CD8-positive, alpha-beta memory T cell (primary cell): ENCODE measurements at regions not wholly inside any gene's neighbourhood (a gene's known extent, or its start where the extent isn't known, plus 50 kb on each side); places are given as distances from the start of the nearest gene placed in this dataset.
A peak's percentile ranks its signal among the peaks of the same experiment; 100 is the strongest.

Experiments used
- CTCF ChIA-PET: fragments of 350-600 bp; sonication (Branson Sonifier 250); formaldehyde crosslinking; loops from one replicate; lab custom pipeline; 2021; ENCODE audit warnings: antibody characterized with exemption; lab: Charles Lee
- POLR2A ChIA-PET: fragments of 350-600 bp; sonication (Branson Sonifier 250); formaldehyde crosslinking; loops from one replicate; lab custom pipeline; 2021; ENCODE audit warnings: antibody characterized with exemption; lab: Charles Lee
- DNase-seq, 5 donors: peaks; one replicate each; pipeline versions ENCODE4 v3.0.0 to v3.0.0-alpha.2; 2020 to 2022; ENCODE audit warnings: mixed read lengths in 1 of 5
- H3K27ac ChIP-seq: one replicate; pipeline ENCODE4 v1.7.0; 2013; ENCODE audit warnings: low read depth, mild to moderate bottlenecking, low read length, moderate library complexity
- H3K27me3 ChIP-seq: 2 replicates; pipeline ENCODE4 v1.7.0; 2013; ENCODE audit warnings: low read length, mild to moderate bottlenecking; ENCODE audit not compliant: insufficient read depth, poor library complexity, severe bottlenecking
- H3K36me3 ChIP-seq: 2 replicates; pipeline ENCODE4 v1.7.0; 2013; ENCODE audit warnings: mild to moderate bottlenecking, low read length, moderate library complexity; ENCODE audit not compliant: insufficient read depth
- H3K4me1 ChIP-seq: 2 replicates; pipeline ENCODE4 v1.7.0; 2013; ENCODE audit warnings: mild to moderate bottlenecking, low read length, moderate library complexity; ENCODE audit not compliant: insufficient read depth
- H3K4me3 ChIP-seq: 2 replicates; pipeline ENCODE4 v1.7.0; 2013; ENCODE audit warnings: mild to moderate bottlenecking, low read length
- H3K9me3 ChIP-seq: 2 replicates; pipeline ENCODE4 v1.7.0; 2013; ENCODE audit warnings: mild to moderate bottlenecking, low read length
- H3K27ac Mint-ChIP-seq, 8 donors: one replicate each; pipeline ENCODE4 v1.8.0; 2020 to 2021; ENCODE audit warnings: mixed read lengths in 8 of 8, mild to moderate bottlenecking in 6 of 8, inconsistent platforms in 3 of 8, moderate library complexity in 3 of 8
- H3K27me3 Mint-ChIP-seq, 2 donors: one replicate each; pipeline ENCODE4 v1.8.0; 2020 to 2021; ENCODE audit warnings: mixed read lengths in 2 of 2, mild to moderate bottlenecking in 1 of 2, moderate library complexity in 1 of 2
- H3K36me3 Mint-ChIP-seq, 3 donors: one replicate each; pipeline ENCODE4 v1.8.0; 2020 to 2021; ENCODE audit warnings: mixed read lengths in 3 of 3, inconsistent platforms in 1 of 3, mild to moderate bottlenecking in 1 of 3
- H3K4me1 Mint-ChIP-seq, 3 donors: one replicate each; pipeline ENCODE4 v1.8.0; 2020 to 2021; ENCODE audit warnings: mixed read lengths in 3 of 3, inconsistent platforms in 1 of 3, mild to moderate bottlenecking in 1 of 3
- H3K4me3 Mint-ChIP-seq, 7 donors: one replicate each; pipeline ENCODE4 v1.8.0; 2020 to 2021; ENCODE audit warnings: mixed read lengths in 7 of 7, mild to moderate bottlenecking in 6 of 7, moderate library complexity in 4 of 7, inconsistent platforms in 2 of 7
- H3K9me3 Mint-ChIP-seq, 5 donors: one replicate each; pipeline ENCODE4 v1.8.0; 2020 to 2022; ENCODE audit warnings: mixed read lengths in 5 of 5, mild to moderate bottlenecking in 3 of 5, moderate library complexity in 2 of 5, inconsistent platforms in 1 of 5

- Histone ChIP-seq H3K9me3 (no peaks in the 10 kb centered on the region), H3K4me1 (peaks cover 10% of the 10 kb centered on the region), H3K36me3 (no peaks in the 10 kb centered on the region), H3K27ac (no peak overlapping the region), H3K4me3 (no peak overlapping the region), H3K27me3 (no peaks in the 10 kb centered on the region)
- Mint-ChIP-seq H3K4me3 (peak overlapping the region in 1 of 7 donors; percentile 14), H3K27ac (peak overlapping the region in 7 of 8 donors; percentile 18 to 91 (median 72)), H3K27me3 (peaks cover 0 to 2% of the 10 kb centered on the region in 2 donors), H3K36me3 (no peaks in the 10 kb centered on the region), H3K4me1 (peaks cover 16 to 35% (median 23%) of the 10 kb centered on the region in 3 donors), H3K9me3 (no peaks in the 10 kb centered on the region)
- no peak for DNase-seq
- POLR2A ChIA-PET = no interaction called here
- CTCF ChIA-PET = interaction anchor here (1.1 to 4.6 kb wide), 3 partner anchors 11 to 231 kb away, joined by 3 to 22 read pairs (median 3); no protein-coding TSS in a partner anchor
These were observed 232.7 kb downstream of the TRIB2 start for GRCh38 chr2:12949406-12949805.

GRCh38 chr2:12950174-12950573 lies 233.4 kb downstream of the TRIB2 start:
- Histone ChIP-seq H3K9me3 (no peaks in the 10 kb centered on the region), H3K27me3 (no peaks in the 10 kb centered on the region), H3K4me3 (no peak overlapping the region), H3K27ac (no peak overlapping the region), H3K36me3 (no peaks in the 10 kb centered on the region), H3K4me1 (peaks cover 10% of the 10 kb centered on the region)
- Mint-ChIP-seq H3K4me1 (peaks cover 16 to 35% (median 23%) of the 10 kb centered on the region in 3 donors), H3K36me3 (no peaks in the 10 kb centered on the region), H3K27ac (peak overlapping the region in 3 of 8 donors; percentile 7 to 55 (median 15)), H3K4me3 (no peak overlapping the region), H3K9me3 (no peaks in the 10 kb centered on the region), H3K27me3 (peaks cover 0 to 2% of the 10 kb centered on the region in 2 donors)
- CTCF ChIA-PET = interaction anchor here (1.4 to 4.6 kb wide), 2 partner anchors 19 to 232 kb away, joined by 3 to 22 read pairs; no protein-coding TSS in a partner anchor
- no peak for DNase-seq
- POLR2A ChIA-PET = no interaction called here

- H3K9me3 ChIP-seq = no peaks in the 10 kb centered on the region
- Mint-ChIP-seq H3K27ac (no peak overlapping the region), H3K4me1 (peaks cover 16 to 35% (median 23%) of the 10 kb centered on the region in 3 donors), H3K4me3 (no peak overlapping the region), H3K36me3 (no peaks in the 10 kb centered on the region), H3K9me3 (no peaks in the 10 kb centered on the region), H3K27me3 (peaks cover 0 to 2% of the 10 kb centered on the region in 2 donors)
- no peaks in the 10 kb centered on the region for H3K36me3 ChIP-seq
- no peaks in the 10 kb centered on the region for H3K27me3 ChIP-seq
- DNase-seq = no peak
- H3K4me3 ChIP-seq = no peak overlapping the region
- peaks cover 10% of the 10 kb centered on the region for H3K4me1 ChIP-seq
- ChIA-PET POLR2A (no interaction called here), CTCF (interaction anchor here (4.6 kb wide), 1 partner anchor 20 kb away, joined by 22 read pairs; no protein-coding TSS in a partner anchor)
- H3K27ac ChIP-seq = no peak overlapping the region
These were observed 234.4 kb downstream of the TRIB2 start for GRCh38 chr2:12950957-12951656.

- CTCF ChIA-PET = no interaction called here
- no peaks in the 10 kb centered on the region for H3K27me3 ChIP-seq
- no peak overlapping the region for H3K27ac ChIP-seq
- Mint-ChIP-seq H3K4me1 (peaks cover 16 to 35% (median 23%) of the 10 kb centered on the region in 3 donors), H3K27ac (no peak overlapping the region), H3K4me3 (no peak overlapping the region), H3K36me3 (peaks cover 0 to 4% (median 0%) of the 10 kb centered on the region in 3 donors), H3K27me3 (peaks cover 0 to 2% of the 10 kb centered on the region in 2 donors), H3K9me3 (no peaks in the 10 kb centered on the region)
- DNase-seq = no peak
- POLR2A ChIA-PET = no interaction called here
- H3K36me3 ChIP-seq = no peaks in the 10 kb centered on the region
- no peaks in the 10 kb centered on the region for H3K9me3 ChIP-seq
- H3K4me3 ChIP-seq = no peak overlapping the region
- peaks cover 10% of the 10 kb centered on the region for H3K4me1 ChIP-seq
These were observed 234.9 kb downstream of the TRIB2 start for GRCh38 chr2:12951657-12951973.

GRCh38 chr2:12953596-12953995 lies 236.9 kb downstream of the TRIB2 start:
- H3K27ac Mint-ChIP-seq = no peak overlapping the region
- Histone ChIP-seq H3K27ac (no peak overlapping the region), H3K27me3 (no peaks in the 10 kb centered on the region), H3K4me1 (peaks cover 6% of the 10 kb centered on the region), H3K4me3 (no peak overlapping the region), H3K9me3 (no peaks in the 10 kb centered on the region), H3K36me3 (no peaks in the 10 kb centered on the region)
- peaks cover 10 to 21% (median 16%) of the 10 kb centered on the region in 3 donors for H3K4me1 Mint-ChIP-seq
- ChIA-PET CTCF (no interaction called here), POLR2A (no interaction called here)
- H3K4me3 Mint-ChIP-seq = no peak overlapping the region
- peaks cover 0 to 6% (median 0%) of the 10 kb centered on the region in 3 donors for H3K36me3 Mint-ChIP-seq
- no peak for DNase-seq
- H3K27me3 Mint-ChIP-seq = peaks cover 0 to 2% of the 10 kb centered on the region in 2 donors
- H3K9me3 Mint-ChIP-seq = no peaks in the 10 kb centered on the region

GRCh38 chr2:12955864-12956263 lies 239.1 kb downstream of the TRIB2 start:
- CTCF ChIA-PET = interaction anchor here (1.2 kb wide), 1 partner anchor 25 kb away, joined by 3 read pairs; no protein-coding TSS in a partner anchor
- no peak for DNase-seq
- H3K9me3 ChIP-seq = no peaks in the 10 kb centered on the region

GRCh38 chr2:12957251-12957650 lies 240.5 kb downstream of the TRIB2 start:
- Mint-ChIP-seq H3K4me3 (no peak overlapping the region), H3K9me3 (peaks cover 2 to 12% (median 3%) of the 10 kb centered on the region in 5 donors), H3K27ac (no peak overlapping the region), H3K27me3 (peaks cover 3 to 8% of the 10 kb centered on the region in 2 donors), H3K36me3 (peaks cover 0 to 14% (median 0%) of the 10 kb centered on the region in 3 donors), H3K4me1 (peaks cover 0 to under 1% (median 0%) of the 10 kb centered on the region in 3 donors)
- POLR2A ChIA-PET = no interaction called here
- Histone ChIP-seq H3K27ac (no peak overlapping the region), H3K4me1 (no peaks in the 10 kb centered on the region), H3K36me3 (no peaks in the 10 kb centered on the region), H3K9me3 (no peaks in the 10 kb centered on the region), H3K27me3 (no peaks in the 10 kb centered on the region), H3K4me3 (no peak overlapping the region)
- no peak for DNase-seq
- CTCF ChIA-PET = interaction anchor here (0.7 to 1.2 kb wide), 2 partner anchors 26 to 236 kb away, joined by 3 read pairs; no protein-coding TSS in a partner anchor

More at GRCh38 chr2:12955864-12956263, 239.1 kb downstream of the TRIB2 start:
- Histone ChIP-seq H3K27ac (no peak overlapping the region), H3K4me1 (no peaks in the 10 kb centered on the region), H3K27me3 (no peaks in the 10 kb centered on the region), H3K36me3 (no peaks in the 10 kb centered on the region), H3K4me3 (no peak overlapping the region)
- peaks cover 0 to 2% (median 0%) of the 10 kb centered on the region in 3 donors for H3K4me1 Mint-ChIP-seq
- H3K27ac Mint-ChIP-seq = no peak overlapping the region
- POLR2A ChIA-PET = no interaction called here
- peaks cover 0 to 14% (median 0%) of the 10 kb centered on the region in 3 donors for H3K36me3 Mint-ChIP-seq
- peaks cover 2 to 8% of the 10 kb centered on the region in 2 donors for H3K27me3 Mint-ChIP-seq
- no peak overlapping the region for H3K4me3 Mint-ChIP-seq
- peaks cover 2 to 12% (median 3%) of the 10 kb centered on the region in 5 donors for H3K9me3 Mint-ChIP-seq

- CTCF ChIA-PET = interaction anchor here (1.3 kb wide), 1 partner anchor 11 kb away, joined by 3 read pairs; no protein-coding TSS in a partner anchor
- Histone ChIP-seq H3K27ac (no peak overlapping the region), H3K4me3 (no peak overlapping the region), H3K36me3 (no peaks in the 10 kb centered on the region), H3K9me3 (no peaks in the 10 kb centered on the region), H3K4me1 (peaks cover 3% of the 10 kb centered on the region), H3K27me3 (no peaks in the 10 kb centered on the region)
- POLR2A ChIA-PET = no interaction called here
- Mint-ChIP-seq H3K9me3 (peaks cover 2 to 12% (median 3%) of the 10 kb centered on the region in 5 donors), H3K27ac (no peak overlapping the region), H3K4me1 (peaks cover 6 to 13% (median 11%) of the 10 kb centered on the region in 3 donors), H3K36me3 (peaks cover 0 to 14% (median 0%) of the 10 kb centered on the region in 3 donors), H3K27me3 (peaks cover 2 to 8% of the 10 kb centered on the region in 2 donors), H3K4me3 (no peak overlapping the region)
- no peak for DNase-seq
These were observed 243.2 kb downstream of the TRIB2 start for GRCh38 chr2:12959935-12960334.
